Mesenchymal stem cell (in vitro differentiated cells and primary cell): ENCODE measurements at regions not wholly inside any gene's neighbourhood (a gene's known extent, or its start where the extent isn't known, plus 50 kb on each side); places are given as distances from the start of the nearest gene placed in this dataset.

Source experiments
- DNase-seq: peaks from one replicate; pipeline ENCODE4 v3.0.0-alpha.2; 2013
- H2AFZ ChIP-seq: one replicate; pipeline ENCODE4 v1.6.1; 2013; ENCODE audit warnings: low read depth, mild to moderate bottlenecking, control low read depth, inconsistent platforms, low read length, moderate library complexity
- H2AK5ac ChIP-seq: 2 replicates; pipeline ENCODE4 v1.6.1; 2013; ENCODE audit warnings: low read length, moderate library complexity, mild to moderate bottlenecking, inconsistent platforms; ENCODE audit not compliant: severe bottlenecking
- H2BK120ac ChIP-seq: one replicate; pipeline ENCODE4 v1.6.1; 2013; ENCODE audit warnings: low read depth, mild to moderate bottlenecking, inconsistent platforms, low read length, moderate library complexity
- H2BK12ac ChIP-seq, 2 experiments: one replicate each; pipeline ENCODE4 v1.6.1; 2013; ENCODE audit warnings: inconsistent platforms in 2 of 2, low read length in 2 of 2, mild to moderate bottlenecking in 2 of 2, moderate library complexity in 2 of 2, control low read depth in 1 of 2
- H2BK15ac ChIP-seq: one replicate; pipeline ENCODE4 v1.6.1; 2013; ENCODE audit warnings: mild to moderate bottlenecking, low read depth, inconsistent platforms; ENCODE audit not compliant: poor library complexity, severe bottlenecking
- H2BK5ac ChIP-seq: 2 replicates; pipeline ENCODE4 v1.6.1; 2013; ENCODE audit warnings: low read depth, mild to moderate bottlenecking, low read length, control low read depth, inconsistent platforms; ENCODE audit not compliant: poor library complexity, severe bottlenecking
- H3K14ac ChIP-seq, 2 experiments: one replicate each; pipeline ENCODE4 v1.6.1; 2013; ENCODE audit warnings: inconsistent platforms in 2 of 2, low read length in 2 of 2, control low read depth in 1 of 2, mild to moderate bottlenecking in 1 of 2, moderate library complexity in 1 of 2
- H3K18ac ChIP-seq, 2 experiments: one replicate each; pipeline ENCODE4 v1.6.1; 2013; ENCODE audit warnings: inconsistent platforms in 2 of 2, low read length in 2 of 2, control low read depth in 1 of 2, low read depth in 1 of 2, mild to moderate bottlenecking in 1 of 2
- H3K23ac ChIP-seq, 2 experiments: one replicate each; pipeline ENCODE4 v1.6.1; 2013; ENCODE audit warnings: inconsistent platforms in 2 of 2, low read length in 2 of 2, mild to moderate bottlenecking in 2 of 2, moderate library complexity in 2 of 2, control low read depth in 1 of 2
- H3K27ac ChIP-seq: 2 replicates; pipeline ENCODE4 v1.5.1; 2013; ENCODE audit warnings: mild to moderate bottlenecking, moderate library complexity, low read length, control low read depth, inconsistent platforms; ENCODE audit not compliant: poor library complexity, severe bottlenecking
- H3K27me3 ChIP-seq, 2 experiments: 2 replicates each; pipeline versions ENCODE4 v1.6.1 to v1.7.0; 2013; ENCODE audit warnings: low read length in 2 of 2, mild to moderate bottlenecking in 2 of 2, moderate library complexity in 2 of 2, control low read depth in 1 of 2, inconsistent platforms in 1 of 2; ENCODE audit not compliant: control insufficient read depth in 1 of 2, insufficient read depth in 1 of 2
- H3K36me3 ChIP-seq, 2 experiments: 2 replicates each; pipeline versions ENCODE4 v1.6.1 to v1.7.0; 2013; ENCODE audit warnings: low read length in 2 of 2, control low read depth in 1 of 2, inconsistent platforms in 1 of 2, low read depth in 1 of 2, mild to moderate bottlenecking in 1 of 2; ENCODE audit not compliant: insufficient read depth in 2 of 2, control insufficient read depth in 1 of 2
- H3K4ac ChIP-seq, 2 experiments: one replicate each; pipeline ENCODE4 v1.6.1; 2013; ENCODE audit warnings: inconsistent platforms in 2 of 2, low read length in 2 of 2, mild to moderate bottlenecking in 2 of 2, moderate library complexity in 2 of 2, control low read depth in 1 of 2, low read depth in 1 of 2
- H3K4me1 ChIP-seq: 2 replicates; pipeline ENCODE4 v1.6.1; 2013; ENCODE audit warnings: low read depth, low read length, control low read depth; ENCODE audit not compliant: control insufficient read depth, insufficient read depth
- H3K4me2 ChIP-seq: 2 replicates; pipeline ENCODE4 v1.6.1; 2013; ENCODE audit warnings: low read length, mild to moderate bottlenecking, inconsistent platforms; ENCODE audit not compliant: poor library complexity, severe bottlenecking
- H3K4me3 ChIP-seq, 2 experiments: 2 replicates each; pipeline versions ENCODE4 v1.5.1 to v1.7.0; 2013; ENCODE audit warnings: low read length in 2 of 2, mild to moderate bottlenecking in 2 of 2, control low read depth in 1 of 2, low read depth in 1 of 2; ENCODE audit not compliant: insufficient read depth in 1 of 2
- H3K79me1 ChIP-seq: replicated peaks from 2 replicates; pipeline ENCODE4 v1.6.1; 2013; ENCODE audit warnings: mild to moderate bottlenecking, control low read depth, low read length, inconsistent platforms; ENCODE audit not compliant: poor library complexity, severe bottlenecking
- H3K9ac ChIP-seq: 2 replicates; pipeline ENCODE4 v1.7.0; 2013; ENCODE audit warnings: mild to moderate bottlenecking, low read length, moderate library complexity
- H3K9me3 ChIP-seq: 2 replicates; pipeline ENCODE4 v1.7.0; 2013; ENCODE audit warnings: mild to moderate bottlenecking, low read length; ENCODE audit not compliant: control insufficient read depth
- H4K8ac ChIP-seq: one replicate; pipeline ENCODE4 v1.6.1; 2013; ENCODE audit warnings: inconsistent platforms, mild to moderate bottlenecking, low read length, moderate library complexity
- H4K91ac ChIP-seq: one replicate; pipeline ENCODE4 v1.6.1; 2013; ENCODE audit warnings: mild to moderate bottlenecking, low read length, inconsistent platforms
- WGBS: methylation state at CpG from one replicate; pipeline ENCODE4 v1.1.7; 2013; ENCODE audit warnings: mixed read lengths; 5-methylcytosine and 5-hydroxymethylcytosine counted together

- peaks cover 3% of the 10 kb centered on the region for H3K9me3 ChIP-seq
- 70% methylated on average over 10 of the region's 16 CpGs for WGBS
- no peak overlapping the region for H3K18ac ChIP-seq
- H3K4me2 ChIP-seq: no peak overlapping the region
- no peak overlapping the region for H4K91ac ChIP-seq
- no peak overlapping the region for H3K14ac ChIP-seq
- no peak overlapping the region for H4K8ac ChIP-seq
- H3K4me3 ChIP-seq: no peak overlapping the region
- H3K36me3 ChIP-seq: no peaks in the 10 kb centered on the region
- H3K4ac ChIP-seq: no peak overlapping the region
- H2AFZ ChIP-seq: no peak overlapping the region
- H2BK12ac ChIP-seq: no peak overlapping the region
- no peak overlapping the region for H3K27ac ChIP-seq
- no peaks in the 10 kb centered on the region for H3K4me1 ChIP-seq
- no peak for DNase-seq
- H2BK5ac ChIP-seq: no peak overlapping the region
- no peaks in the 10 kb centered on the region for H3K79me1 ChIP-seq
- H3K27me3 ChIP-seq: no peaks in the 10 kb centered on the region
- H3K23ac ChIP-seq: no peak overlapping the region
- no peak overlapping the region for H2AK5ac ChIP-seq
- no peak overlapping the region for H3K9ac ChIP-seq
- no peak overlapping the region for H2BK120ac ChIP-seq
- H2BK15ac ChIP-seq: no peak overlapping the region
Measured at GRCh38 chr13:112229992-112230872, 145.9 kb upstream of the SPACA7 start.

GRCh38 chr13:112231451-112232083, 144.6 kb upstream of the SPACA7 start:
- Histone ChIP-seq H3K9me3 (peaks cover 3% of the 10 kb centered on the region), H3K4me2 (no peak overlapping the region), H2BK5ac (no peak overlapping the region), H3K4ac (no peak overlapping the region), H2BK15ac (no peak overlapping the region), H2BK120ac (no peak overlapping the region), H3K18ac (no peak overlapping the region), H4K91ac (no peak overlapping the region), H3K9ac (no peak overlapping the region), H3K23ac (no peak overlapping the region), H3K14ac (no peak overlapping the region), H2AK5ac (no peak overlapping the region), H2AFZ (no peak overlapping the region), H4K8ac (no peak overlapping the region), H3K79me1 (no peaks in the 10 kb centered on the region), H3K4me3 (no peak overlapping the region), H3K27ac (no peak overlapping the region), H3K27me3 (no peaks in the 10 kb centered on the region), H2BK12ac (no peak overlapping the region), H3K36me3 (no peaks in the 10 kb centered on the region), H3K4me1 (no peaks in the 10 kb centered on the region)
- WGBS: 80% methylated on average over 21 of the region's 21 CpGs
- no peak for DNase-seq

- Histone ChIP-seq H3K18ac (no peak overlapping the region), H3K79me1 (no peaks in the 10 kb centered on the region), H3K27me3 (no peaks in the 10 kb centered on the region), H3K4me1 (no peaks in the 10 kb centered on the region), H4K91ac (no peak overlapping the region), H2BK15ac (no peak overlapping the region), H2BK5ac (no peak overlapping the region), H3K9ac (no peak overlapping the region), H3K4ac (no peak overlapping the region), H3K14ac (no peak overlapping the region), H3K36me3 (no peaks in the 10 kb centered on the region), H2BK120ac (no peak overlapping the region), H3K4me3 (no peak overlapping the region), H3K23ac (no peak overlapping the region), H3K9me3 (peaks cover 3% of the 10 kb centered on the region), H4K8ac (no peak overlapping the region), H2AK5ac (no peak overlapping the region), H2AFZ (no peak overlapping the region), H2BK12ac (no peak overlapping the region), H3K27ac (no peak overlapping the region), H3K4me2 (no peak overlapping the region)
- DNase-seq: no peak
- WGBS: 85% methylated on average over 18 of the region's 18 CpGs
Measured at GRCh38 chr13:112233256-112233655, 142.9 kb upstream of the SPACA7 start.

GRCh38 chr13:112233716-112234115, 142.4 kb upstream of the SPACA7 start:
- Histone ChIP-seq H3K23ac (no peak overlapping the region), H3K4me1 (no peaks in the 10 kb centered on the region), H2BK12ac (no peak overlapping the region), H3K27ac (no peak overlapping the region), H3K9ac (no peak overlapping the region), H4K8ac (no peak overlapping the region), H2BK15ac (no peak overlapping the region), H3K79me1 (no peaks in the 10 kb centered on the region), H2AK5ac (no peak overlapping the region), H3K18ac (no peak overlapping the region), H3K4ac (no peak overlapping the region), H4K91ac (no peak overlapping the region), H2AFZ (no peak overlapping the region), H3K9me3 (peaks cover 5% of the 10 kb centered on the region), H3K36me3 (no peaks in the 10 kb centered on the region), H3K4me2 (no peak overlapping the region), H2BK5ac (no peak overlapping the region), H3K4me3 (no peak overlapping the region), H2BK120ac (no peak overlapping the region), H3K27me3 (no peaks in the 10 kb centered on the region), H3K14ac (no peak overlapping the region)
- no peak for DNase-seq
- 87% methylated on average over 8 of the region's 8 CpGs for WGBS
